ENCODE measurements at regions not wholly inside any gene's neighbourhood (a gene's known extent, or its start where the extent isn't known, plus 50 kb on each side); places are given as distances from the start of the nearest gene placed in this dataset.

- DNase-seq (ENCODE audit: low spot score): no peak
These were observed 51.8 kb upstream of the NDUFB4 start for GRCh38 chr3:120544361-120544760.

DNA sequence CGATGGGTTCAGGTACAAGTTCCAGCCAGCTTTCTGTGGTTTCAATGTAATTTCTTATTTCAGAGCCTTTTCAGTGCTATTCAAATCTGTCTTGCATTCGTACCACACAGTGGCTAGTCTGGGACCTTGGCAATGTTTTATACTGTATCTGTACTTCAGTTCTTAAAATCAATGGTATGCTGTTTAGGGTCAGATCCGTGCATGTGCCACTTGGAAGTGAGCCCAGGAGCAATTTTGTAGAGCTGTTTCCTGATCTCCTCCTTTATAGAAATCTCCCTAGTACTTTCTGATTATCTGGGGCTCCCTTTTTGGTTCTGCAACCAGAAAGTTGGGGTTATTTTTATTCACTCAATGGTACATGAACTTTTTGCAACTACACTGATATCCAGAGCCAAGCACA lies 59.5 kb upstream of the NDUFB4 start:
- DNase-seq (ENCODE audit: low spot score): no peak

- no peak for DNase-seq (ENCODE audit: low spot score)
These were observed 63.2 kb upstream of the NDUFB4 start for GRCh38 chr3:120532969-120533368.

DNA sequence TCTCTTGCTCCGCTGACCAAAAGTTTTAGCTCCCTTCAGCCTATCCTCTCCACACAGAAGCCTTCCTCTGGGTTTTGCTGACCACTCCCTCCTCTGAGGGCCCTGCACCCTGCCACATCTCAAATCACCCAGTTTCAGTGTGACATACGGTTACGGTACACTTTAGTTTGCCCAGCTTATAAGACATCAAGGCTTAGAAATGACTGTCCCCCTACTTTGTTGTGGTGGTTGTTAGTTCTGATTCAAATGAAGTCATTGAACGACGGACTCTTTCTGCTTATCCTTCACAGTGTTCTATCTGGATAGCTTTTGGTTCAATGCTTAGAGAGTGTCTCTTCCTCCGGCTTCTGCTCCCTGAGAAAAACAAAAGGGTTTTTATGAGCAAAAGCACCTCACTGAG lies 68.0 kb upstream of the NDUFB4 start:
- DNase-seq (ENCODE audit: low spot score): no peak

- no peak for DNase-seq (ENCODE audit: low spot score)
These were observed 69.9 kb upstream of the NDUFB4 start for GRCh38 chr3:120526011-120526870.

- no peak for DNase-seq (ENCODE audit: low spot score)
These were observed 71.8 kb upstream of the NDUFB4 start for GRCh38 chr3:120524171-120524923.

GRCh38 chr3:120516136-120516535 lies 65.3 kb upstream of the FSTL1 start:
- DNase-seq (ENCODE audit: low spot score): no peak

- no peak for DNase-seq (ENCODE audit: low spot score)
These were observed 61.9 kb upstream of the FSTL1 start for GRCh38 chr3:120512655-120513054.

DNA sequence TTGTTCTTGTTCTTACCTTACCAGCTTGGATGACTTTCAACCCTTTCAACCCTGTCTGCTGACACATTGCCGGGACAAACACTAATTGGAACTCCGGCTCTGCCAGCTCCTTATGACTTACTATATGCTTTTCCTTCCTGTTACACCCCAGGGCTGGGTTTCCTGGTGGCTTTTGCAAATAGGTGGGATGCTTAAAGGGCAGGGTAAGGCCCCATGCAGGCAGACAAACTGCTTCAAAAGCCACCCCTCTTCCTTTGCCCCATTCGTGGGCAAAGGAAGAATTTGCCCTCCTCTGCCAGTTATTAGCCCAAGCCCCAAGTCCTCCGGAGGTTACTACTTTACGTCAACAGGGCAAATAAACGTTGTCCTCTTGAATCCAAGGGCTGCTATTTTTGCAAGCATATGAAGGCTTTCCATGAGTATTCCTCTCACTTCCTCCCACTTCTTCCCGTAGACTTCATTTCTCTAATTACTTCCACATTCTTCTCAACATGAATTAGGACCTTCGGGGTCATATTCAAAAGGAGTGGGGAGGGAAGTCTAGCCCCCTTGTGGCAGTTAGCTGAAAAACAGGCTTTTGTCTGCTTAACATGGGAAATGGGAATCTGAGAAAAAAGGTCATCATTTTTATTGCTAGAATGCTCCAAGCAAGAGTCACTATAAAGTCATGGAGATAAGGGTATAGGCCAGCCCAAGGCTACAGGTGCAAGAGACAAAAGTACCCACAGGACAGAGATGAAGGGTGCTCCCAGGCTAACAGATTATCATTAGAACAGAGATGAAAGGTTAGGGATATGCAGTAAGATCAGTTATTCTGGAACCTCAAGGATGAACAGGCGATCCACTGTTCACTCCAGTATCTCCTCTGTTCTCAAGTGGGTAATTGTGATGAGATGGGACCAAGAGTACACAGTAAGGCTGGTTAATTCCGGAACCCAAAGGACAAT lies 56.3 kb upstream of the FSTL1 start:
- DNase-seq (ENCODE audit: low spot score): peak; percentile 15

- no peak for DNase-seq (ENCODE audit: low spot score)
These were observed 55.5 kb upstream of the FSTL1 start for GRCh38 chr3:120506076-120506827.

DNA sequence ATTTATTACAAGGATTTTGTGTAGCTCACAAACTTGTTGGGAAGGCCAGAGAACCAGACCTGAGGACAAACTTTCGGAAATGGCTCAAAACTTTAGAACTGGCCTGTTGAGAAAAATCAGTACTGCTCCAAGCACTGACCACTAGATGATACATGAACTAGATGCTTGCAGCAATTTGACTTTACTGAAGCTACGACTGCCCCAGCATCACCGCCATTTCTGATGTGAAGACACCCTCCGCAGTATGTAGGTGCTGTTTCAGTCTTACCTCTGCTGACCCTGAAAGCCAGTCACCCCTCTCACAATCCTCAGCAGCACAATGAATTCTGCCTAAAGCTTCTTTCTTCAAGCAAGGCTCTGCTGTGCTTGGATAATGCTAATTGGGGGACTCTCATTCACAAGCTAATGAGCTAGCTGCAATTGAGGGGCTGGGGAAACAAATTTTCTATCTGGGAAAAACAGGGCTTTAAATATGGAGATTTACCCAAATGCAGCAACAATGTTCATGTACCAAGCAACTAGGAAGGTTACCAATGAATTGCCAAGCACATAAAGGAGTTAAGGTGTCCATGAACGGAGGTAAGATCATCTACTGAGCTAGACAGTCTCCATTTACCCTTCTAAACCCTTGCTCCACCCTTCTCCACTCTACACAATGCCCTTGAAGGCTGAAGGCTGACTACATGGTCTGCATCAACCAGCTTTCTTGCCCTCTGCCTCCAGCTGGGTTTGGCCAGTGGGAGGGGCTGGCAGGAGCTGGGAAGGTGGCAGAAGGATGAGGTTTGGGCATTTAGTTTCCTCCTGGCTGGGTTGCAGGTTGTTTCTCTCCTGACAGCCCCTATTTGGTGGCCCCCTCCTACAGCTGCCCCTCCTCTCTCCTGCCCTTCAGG lies 53.2 kb upstream of the FSTL1 start:
- DNase-seq (ENCODE audit: low spot score): no peak

- no peak for DNase-seq (ENCODE audit: low spot score)
These were observed 51.3 kb upstream of the FSTL1 start for GRCh38 chr3:120502116-120502515.
